DMS79 (cell line): ENCODE measurements at regions not wholly inside any gene's neighbourhood (a gene's known extent, or its start where the extent isn't known, plus 50 kb on each side); places are given as distances from the start of the nearest gene placed in this dataset.
"Not testable (repeated sequence)": the region's sequence is repeated elsewhere in the genome, so short reads cannot be mapped to it uniquely, and the experiment has no call there.

Experiments
- DNase-seq: peaks from one replicate; lab custom pipeline; 2025; lab: John Stamatoyannopoulos, UW

DNA sequence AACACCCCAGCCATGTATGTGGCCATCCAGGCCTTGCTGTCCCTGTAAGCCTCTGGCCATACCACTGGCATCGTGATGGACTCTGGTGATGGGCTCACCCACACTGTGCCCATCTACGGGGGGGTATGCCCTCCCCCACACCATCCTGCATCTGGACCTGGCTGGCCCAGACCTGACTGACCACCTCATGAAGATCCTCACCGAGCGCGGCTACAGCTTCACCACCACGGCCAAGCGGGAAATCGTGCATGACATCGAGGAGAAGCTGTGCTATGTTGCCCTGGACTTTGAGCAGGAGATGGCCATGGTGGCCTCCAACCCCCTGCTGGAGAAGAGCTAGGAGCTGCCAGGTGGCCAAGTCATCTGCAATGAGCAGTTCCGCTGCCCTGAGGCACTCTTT, 80.4 kb upstream of the ZCCHC2 start:
- DNase-seq = no peak

DNA sequence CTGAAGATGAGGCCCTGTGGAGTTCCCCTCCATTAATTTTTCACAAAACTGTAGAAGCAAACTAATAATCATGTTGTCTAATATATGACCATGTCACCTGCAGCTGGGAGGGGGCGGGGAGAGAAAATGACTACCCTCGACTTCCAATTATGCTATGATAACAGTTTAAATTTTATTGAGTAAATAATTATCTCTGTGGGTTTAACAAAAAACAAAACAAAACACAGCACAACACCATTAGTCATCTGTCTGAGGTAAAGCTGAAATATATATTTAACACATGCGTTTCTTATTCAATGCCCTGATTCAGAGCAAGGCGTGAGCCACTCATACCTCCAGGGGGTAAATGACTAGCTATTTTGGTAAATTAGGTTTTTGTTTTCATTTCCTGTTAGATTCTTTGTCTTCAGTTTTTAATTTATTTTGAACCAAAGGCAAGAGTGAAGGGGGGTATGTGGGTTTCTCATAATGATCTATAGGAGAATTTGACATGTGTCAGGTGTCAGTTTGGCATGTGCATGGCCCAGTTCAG, 77.4 kb upstream of the ZCCHC2 start:
- no peak for DNase-seq

DNA sequence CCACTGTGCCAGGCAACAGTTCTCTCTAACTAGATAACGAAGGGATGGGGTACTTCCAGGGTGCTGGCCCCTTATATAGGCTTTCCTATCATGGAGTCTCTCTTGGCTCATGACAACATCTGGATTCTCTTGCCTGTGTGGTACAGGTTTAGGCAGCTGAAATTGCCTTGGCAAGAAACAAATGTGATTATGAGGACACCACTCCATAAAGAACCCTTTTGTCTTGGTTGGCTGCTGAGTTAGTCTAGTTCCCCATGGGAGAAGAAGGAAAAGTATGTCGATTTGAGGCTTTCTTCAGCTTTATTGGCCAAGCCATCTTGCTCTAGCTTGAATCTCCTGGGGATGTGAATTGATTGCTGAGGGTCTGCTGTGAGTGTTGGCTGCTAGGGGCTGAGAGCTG, 76.3 kb upstream of the ZCCHC2 start:
- DNase-seq = no peak

DNA sequence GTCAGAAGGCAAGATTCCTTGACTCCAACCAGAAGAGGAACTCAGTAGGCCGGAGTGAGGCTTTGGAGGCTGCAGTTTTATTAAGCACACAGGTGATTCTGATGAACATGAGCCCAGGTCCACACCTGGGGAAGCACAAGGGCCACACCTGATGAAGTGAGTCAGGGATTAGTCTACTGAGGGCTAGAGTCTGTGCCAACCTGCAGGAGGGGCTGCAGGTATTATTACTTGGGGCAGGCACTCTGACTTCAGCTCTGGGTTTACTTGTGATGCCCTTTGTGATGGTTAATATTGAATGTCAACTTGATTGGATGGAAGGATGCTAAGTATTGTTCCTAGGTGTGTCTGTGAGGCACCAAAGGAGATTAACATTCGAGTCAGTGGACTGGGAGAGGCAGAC, 75.2 kb upstream of the ZCCHC2 start:
- no peak for DNase-seq

DNA sequence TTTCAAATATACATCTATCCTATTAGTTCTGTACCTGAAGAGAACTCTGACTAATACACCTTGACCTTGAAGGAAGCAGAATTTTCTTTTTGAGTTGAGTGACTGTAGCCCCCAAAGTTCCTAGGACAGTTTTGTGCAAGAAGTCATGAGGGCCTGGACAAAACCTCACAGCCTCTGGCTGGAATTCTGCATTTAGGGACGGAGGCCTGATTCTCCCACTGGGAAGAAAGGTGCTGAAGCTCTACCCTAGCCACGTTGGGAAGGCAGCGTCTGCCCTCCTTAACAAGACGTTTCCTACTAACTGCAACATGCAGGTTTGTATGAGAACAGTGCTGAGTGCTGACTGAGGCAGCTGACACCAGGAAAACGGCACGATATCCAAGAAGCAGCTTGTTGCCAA, 74.4 kb upstream of the ZCCHC2 start:
- no peak for DNase-seq

DNA sequence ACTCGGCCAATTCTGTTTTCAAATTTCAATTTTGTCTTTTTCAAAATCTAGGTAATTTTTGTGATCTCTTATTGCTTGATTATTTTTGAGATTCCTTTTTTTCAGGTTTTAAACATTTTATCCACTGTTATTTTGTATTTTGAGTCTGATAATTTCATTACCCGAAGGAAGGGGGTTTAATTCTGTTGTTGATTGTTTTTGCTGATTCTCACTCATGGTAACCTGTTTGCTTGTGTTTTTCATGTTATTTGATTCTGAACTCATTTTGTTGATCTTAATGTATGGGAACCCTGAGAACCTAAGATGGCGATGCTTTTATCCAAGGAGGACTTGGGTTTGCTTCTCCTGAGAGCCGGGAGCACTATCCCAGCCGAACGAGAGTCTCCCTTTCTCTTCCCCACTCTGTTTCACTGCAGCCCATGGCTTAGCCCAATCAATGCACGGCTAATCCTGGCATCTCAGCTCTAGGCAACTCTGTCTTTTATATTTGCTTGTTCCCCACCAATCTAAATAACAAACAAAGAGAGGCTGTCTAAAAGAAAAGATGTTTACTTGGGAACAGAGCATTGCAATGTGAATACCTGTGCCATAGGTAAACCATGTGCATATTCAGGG, 73.2 kb upstream of the ZCCHC2 start:
- no peak for DNase-seq

DNA sequence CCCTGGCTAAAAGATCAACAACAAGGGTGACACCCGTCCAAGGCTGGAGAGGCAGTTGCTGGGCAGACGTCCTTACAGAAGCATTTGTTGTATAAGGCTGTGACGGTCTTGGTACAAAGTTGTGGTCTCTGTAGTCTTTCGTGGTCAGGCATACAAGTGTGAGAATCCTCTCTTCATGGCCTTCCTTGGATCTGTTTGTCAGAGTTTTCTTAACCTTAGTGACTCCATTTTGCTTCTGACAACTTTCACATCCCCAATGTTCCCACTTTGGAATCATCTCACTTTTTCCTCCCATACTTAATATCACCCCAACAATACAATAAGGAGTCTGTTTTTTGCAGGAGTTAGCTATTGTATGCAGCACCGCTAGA, 72.7 kb upstream of the ZCCHC2 start:
- no peak for DNase-seq

DNA sequence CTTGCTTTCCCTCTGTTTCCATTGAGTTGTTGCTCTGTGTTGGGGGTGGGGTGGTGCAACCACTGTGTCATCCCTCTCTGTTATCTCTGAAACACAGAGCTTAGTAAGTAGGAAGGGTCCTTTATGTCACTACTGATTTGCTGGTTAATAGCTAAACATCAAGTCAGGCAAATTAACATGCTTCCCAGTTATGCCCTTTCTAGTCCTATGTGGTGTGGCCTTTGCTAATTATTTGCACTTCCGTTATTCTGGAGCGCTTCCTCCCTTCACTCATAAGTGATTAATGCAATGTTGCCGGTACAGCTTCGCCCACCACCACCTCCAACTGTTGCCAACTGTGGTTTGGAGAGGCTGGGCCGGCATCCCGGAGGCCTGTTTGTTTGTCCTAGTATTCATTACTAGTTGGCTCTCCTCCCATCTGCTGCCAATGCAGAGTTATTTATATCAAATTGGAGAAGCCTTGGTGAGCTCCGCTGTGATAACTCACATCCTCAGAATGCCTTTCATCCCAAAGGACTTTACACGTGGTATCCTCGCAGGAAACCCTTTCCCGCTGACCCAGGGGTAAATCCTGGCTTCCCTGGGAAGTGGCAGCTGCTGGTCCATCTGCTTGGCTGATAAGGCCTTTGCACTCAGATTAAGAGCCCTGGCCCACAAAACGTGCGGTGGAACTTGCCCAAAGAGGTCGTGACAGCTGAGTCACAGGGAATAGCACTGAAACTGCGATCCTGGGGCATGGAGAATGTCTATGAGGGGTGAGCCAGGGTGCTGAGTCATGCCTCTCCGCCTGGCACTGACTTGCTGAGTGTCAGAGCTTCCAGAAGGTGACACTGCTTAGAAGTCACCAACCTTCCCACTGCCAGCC, 72.0 kb upstream of the ZCCHC2 start:
- DNase-seq = peak; percentile 46

DNA sequence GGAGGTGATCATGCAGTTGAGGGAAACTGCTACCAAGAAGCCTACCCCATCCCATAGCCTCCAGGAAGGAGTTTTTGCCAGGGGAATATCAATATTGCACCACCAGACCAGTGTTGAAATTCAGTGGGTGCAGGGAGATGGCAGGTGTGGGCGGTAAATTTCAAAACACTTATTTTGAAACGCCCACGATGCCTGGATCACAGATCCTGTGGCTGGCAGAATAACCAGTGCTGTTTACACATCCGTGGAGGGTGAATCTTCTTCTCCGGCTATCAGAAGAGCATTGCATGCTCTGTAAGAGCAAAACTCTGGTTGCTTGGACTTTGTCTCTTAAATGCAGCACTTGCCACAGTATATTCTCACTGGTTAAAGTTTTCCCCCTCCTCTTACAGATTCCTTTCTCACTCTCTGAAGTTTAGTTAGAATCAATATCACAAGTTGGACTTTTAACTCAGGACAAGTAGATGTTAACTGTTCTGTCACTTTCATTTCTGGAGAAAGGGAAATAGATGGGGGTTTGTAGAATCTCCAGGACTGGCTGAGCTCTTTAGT, 70.5 kb upstream of the ZCCHC2 start:
- DNase-seq = no peak

DNA sequence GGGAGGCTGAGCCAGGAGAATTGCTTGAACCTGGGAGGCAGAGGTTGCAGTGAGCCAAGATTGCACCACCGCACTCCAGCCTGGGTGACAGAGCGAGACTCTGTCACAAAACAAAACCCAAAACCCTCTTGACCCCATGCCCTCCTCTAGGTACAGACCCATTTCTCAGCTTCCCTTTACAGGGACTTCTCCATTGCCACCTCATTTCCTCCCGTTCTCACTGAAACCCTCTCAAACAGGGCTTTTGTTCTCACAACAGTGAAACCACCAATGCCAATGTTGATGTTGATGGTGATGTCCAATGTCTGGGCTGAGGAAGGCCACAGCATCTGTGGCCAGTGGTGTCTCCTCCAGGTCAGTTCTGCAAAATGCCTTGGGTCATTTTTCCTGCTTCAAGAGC, 69.0 kb upstream of the ZCCHC2 start:
- DNase-seq = no peak

DNA sequence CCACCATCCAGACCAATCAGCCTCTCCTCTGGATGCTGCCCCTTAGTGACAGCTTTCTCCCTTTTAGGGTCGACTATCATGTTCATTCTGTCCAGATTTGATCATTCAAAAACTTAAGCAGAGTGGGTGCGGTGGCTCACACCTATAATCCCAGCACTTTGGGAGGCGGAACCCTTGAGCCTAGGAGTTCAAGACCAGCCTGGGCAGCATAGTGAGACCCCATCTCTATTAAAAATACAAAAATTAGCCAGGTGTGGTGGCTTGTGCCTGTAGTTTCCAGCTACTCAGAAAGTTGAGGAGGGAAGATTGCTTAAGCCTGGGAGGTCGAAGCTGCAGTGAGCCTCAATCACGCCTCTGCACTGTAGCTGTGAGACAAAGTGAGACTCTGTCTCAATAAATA, 68.3 kb upstream of the ZCCHC2 start:
- no peak for DNase-seq

DNA sequence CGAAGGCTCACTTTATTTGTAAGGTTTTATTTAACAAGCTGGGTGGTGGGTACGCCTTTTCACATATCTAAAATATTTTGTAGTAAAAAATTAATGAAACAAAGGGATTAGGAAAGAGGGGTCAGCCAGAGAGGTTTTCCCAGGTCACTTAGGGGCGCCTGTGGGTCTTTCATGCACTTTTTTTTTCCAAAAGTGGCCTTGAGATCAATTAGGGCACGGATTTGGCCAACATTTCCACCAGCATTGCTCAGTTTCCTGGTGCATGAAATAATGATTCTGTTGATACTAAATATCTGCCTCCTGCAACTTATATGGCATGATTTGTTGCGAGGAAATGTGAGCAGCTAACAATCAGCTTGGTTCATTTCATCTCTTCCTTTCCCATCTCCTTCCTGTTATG, 67.6 kb upstream of the ZCCHC2 start:
- DNase-seq = no peak

DNA sequence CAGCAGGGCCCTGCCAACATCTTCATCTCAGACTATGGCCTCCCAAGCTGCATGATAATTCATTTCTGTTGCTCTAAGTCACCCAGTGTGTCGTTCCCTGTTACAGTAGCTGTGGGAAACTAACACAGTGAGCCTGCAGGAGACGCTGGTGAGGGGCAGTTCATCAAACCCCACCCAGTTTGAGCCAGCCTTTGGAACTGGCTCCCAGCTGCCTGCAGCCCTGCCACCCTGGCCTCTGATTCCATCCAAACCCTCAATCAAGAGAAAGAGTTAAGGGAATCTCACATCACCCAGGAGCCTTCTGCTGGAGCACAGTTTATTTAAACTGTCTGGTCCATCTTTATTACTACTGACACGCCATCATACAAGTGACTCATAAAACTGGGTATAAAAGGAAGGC, 64.9 kb upstream of the ZCCHC2 start:
- DNase-seq = no peak

DNA sequence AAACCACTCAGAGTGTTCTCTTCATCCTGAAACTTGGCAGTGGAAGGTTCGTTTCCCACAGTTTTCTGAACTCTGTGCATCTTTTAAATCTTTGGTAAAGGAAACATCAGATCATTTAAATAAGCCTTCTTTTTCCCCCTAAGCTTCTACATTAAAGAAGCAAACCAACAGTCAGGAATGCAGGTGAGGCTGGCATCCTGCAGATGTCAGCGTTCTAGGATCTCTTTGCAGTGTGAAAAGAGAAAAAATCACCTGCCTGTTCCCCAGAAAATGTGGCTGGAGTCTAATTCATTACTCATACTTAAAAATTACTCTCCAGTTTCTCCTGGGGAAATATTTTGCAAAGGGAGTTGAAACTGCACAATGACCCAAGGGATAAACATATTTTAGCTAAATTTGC, 64.5 kb upstream of the ZCCHC2 start:
- no peak for DNase-seq

DNA sequence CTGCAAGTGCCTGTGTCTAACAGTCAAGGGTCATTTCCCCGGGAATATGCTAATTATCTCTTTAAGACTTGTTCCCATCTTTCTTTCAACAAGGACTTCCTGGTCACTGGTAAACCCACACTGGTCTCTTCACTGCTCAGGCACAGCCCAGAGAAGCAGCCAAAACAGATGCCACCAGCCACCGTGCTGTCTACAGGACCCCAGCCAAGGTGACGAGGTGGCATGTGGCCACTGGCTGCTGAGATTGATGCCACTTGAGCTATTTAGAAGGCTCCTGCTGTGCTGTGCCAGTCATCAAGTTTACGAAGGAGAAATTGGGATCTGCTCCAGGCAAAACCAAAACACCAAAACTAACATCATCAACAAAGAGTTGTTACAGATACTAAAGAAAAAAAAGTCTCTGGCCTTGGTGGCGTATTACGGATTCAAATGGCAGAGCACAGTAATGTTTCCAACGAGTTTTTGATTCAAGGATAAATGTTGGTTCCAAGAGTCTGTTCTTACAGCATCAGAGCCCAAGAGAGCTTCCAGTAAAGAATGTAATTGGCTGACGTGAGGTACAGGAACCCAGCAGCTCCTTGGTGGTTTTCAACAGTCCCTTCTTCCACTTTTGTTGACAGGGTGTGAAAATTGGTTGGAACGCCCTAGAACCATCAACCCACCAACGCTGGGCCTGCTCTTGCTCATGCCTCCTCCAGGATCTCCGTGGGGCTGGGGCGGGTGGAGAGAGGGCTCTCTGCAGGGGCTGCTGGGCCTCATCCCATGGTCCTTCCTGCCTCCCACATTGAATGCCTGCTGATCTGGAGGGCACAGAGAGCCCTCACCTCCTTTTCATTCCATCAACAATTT, 63.7 kb upstream of the ZCCHC2 start:
- peak; percentile 47 for DNase-seq

DNA sequence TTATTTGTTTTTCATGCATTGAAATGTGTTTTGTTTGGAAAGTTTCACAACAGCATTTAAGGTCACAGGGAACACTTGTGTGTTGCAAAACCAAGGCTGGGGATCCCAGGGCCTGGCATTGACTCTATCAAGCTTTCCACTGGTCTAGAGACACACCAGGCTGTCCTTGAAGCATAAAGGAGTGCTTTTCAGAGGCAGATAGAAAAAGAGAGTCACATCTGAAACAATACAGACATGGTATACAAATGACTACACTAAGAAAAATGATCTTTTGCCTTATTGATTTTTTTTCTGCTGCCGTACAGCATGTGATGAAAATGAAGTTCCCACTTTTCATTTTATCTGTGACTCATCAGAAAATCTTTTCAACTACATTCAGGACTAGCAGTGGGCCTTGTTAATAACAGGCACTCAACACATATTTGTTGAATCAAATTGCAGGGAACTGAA, 61.9 kb upstream of the ZCCHC2 start:
- no peak for DNase-seq

DNA sequence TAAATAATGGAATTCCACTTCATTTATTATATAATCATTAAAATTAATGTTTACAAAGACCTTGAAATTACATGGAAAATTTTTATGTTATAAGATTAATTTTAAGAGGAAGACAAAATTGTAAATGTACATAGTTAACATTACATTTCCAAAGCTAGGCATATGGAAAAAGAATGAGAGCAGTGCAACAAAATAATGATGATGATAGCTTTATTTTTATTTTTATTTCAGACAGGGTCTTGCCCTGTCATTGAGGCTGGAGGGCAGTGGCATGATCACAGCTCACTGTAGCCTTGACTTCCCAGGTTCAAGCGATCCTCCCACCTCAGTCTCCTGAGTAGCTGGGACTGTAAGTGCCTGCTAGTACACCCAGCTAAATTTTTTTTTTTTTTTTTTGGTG, 61.2 kb upstream of the ZCCHC2 start:
- no peak for DNase-seq

DNA sequence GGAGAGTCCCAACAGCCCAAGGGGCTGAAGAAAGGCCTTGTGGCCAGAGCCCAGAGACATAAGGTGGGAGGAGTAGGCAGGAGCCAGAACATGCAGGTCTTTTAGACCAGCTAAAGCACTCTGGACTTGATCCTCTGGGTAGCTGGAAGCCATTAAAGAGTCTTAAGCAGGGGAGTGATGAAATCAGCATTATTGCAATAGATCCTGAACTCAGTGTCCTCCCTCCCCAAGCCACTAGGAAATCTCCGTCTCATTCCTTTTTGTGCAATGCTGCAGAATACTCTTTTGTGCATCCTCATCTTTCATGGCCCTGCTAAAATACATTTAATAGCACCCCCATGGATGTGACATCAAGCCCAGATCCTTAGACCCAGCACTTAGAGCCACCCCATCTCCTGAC, 58.6 kb upstream of the ZCCHC2 start:
- DNase-seq = no peak

DNA sequence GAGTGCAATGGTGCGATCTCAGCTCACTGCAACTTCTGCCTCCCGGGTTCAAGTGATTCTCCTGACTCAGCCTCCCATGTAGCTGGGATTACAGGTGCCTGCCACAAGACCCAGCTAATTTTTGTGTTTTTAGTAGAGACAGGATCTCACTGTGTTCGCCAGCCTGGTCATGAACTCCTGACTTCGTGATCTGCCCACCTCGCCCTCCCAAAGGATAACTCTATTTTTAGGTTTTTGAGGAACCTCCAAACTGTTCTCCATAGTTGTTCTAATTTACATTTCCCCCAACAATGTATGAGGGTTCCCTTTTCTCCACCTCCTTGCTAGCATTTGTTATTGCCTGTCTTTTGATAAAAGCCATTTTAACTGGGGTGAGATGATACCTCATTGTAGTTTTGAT, 53.7 kb upstream of the ZCCHC2 start:
- not testable (repeated sequence) for DNase-seq
